Stimulated activated CD4-positive, alpha-beta T cell treated with anti-CD3 and anti-CD28 coated beads, Interleukin-1b, Interleukin-23, amount 100 ng/mL, for 24 hours (primary cell): ENCODE measurements at regions not wholly inside any gene's neighbourhood (a gene's known extent, or its start where the extent isn't known, plus 50 kb on each side); places are given as distances from the start of the nearest gene placed in this dataset.

ENCODE experiments used
- DNase-seq, 4 experiments: peaks; one replicate each; pipeline ENCODE4 v3.0.0-alpha.2; 2020; ENCODE audit warnings: low read depth in 4 of 4, low spot score in 1 of 4

DNA sequence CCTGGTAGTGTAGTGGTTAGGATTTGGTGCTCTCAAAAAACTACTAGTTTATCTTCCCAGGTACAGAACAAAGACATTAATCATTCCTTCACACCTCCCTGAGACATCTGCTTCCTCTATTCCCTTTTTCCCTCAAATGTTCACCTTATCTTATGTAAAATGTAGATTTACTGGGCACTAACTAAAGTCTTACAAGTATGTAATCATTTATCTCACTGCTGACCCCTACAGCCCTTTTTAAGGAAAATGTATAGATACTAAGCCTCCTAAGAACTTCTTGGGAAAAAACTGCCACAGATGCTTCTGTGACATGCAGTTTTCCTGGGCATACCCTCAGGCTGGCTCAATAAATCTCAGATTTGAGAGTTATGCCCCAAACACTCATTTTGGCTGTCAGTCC lies 50.8 kb upstream of the NEK7 start:
- DNase-seq = no peak
